Smooth muscle cell (in vitro differentiated cells): ENCODE measurements at regions not wholly inside any gene's neighbourhood (a gene's known extent, or its start where the extent isn't known, plus 50 kb on each side); places are given as distances from the start of the nearest gene placed in this dataset.

Experiments
- DNase-seq: peaks from one replicate; lab custom pipeline; 2025; ENCODE audit not compliant: unreplicated experiment; lab: John Stamatoyannopoulos, UW
- H2AFZ ChIP-seq: fragments of 200-600 bp; sonication (generic); 2 replicates; pipeline ENCODE4 v1.6.0; 2016; ENCODE audit warnings: antibody characterized with exemption, low read depth, mild to moderate bottlenecking
- H3F3A ChIP-seq: fragments of 200-600 bp; sonication (generic); 2 replicates; pipeline ENCODE4 v1.6.0; 2017; ENCODE audit warnings: antibody characterized with exemption, low read depth
- H3K27ac ChIP-seq: fragments of 200-600 bp; sonication (generic); 2 replicates; pipeline ENCODE4 v1.5.1; 2016; ENCODE audit warnings: low read depth, mild to moderate bottlenecking
- H3K27me3 ChIP-seq: fragments of 200-600 bp; sonication (generic); 2 replicates; pipeline ENCODE4 v1.6.1; 2016; ENCODE audit warnings: low read depth, mild to moderate bottlenecking
- H3K36me3 ChIP-seq: fragments of 200-600 bp; sonication (generic); 2 replicates; pipeline ENCODE4 v1.5.1; 2016; ENCODE audit warnings: low read depth
- H3K4me1 ChIP-seq: fragments of 200-600 bp; sonication (generic); 2 replicates; pipeline ENCODE4 v1.5.1; 2016; ENCODE audit warnings: low read depth
- H3K4me2 ChIP-seq: fragments of 200-600 bp; sonication (generic); 2 replicates; pipeline ENCODE4 v1.6.0; 2016; ENCODE audit warnings: mild to moderate bottlenecking
- H3K4me3 ChIP-seq: fragments of 200-600 bp; sonication (generic); 2 replicates; pipeline ENCODE4 v1.5.1; 2016; ENCODE audit warnings: mild to moderate bottlenecking
- H3K79me2 ChIP-seq: fragments of 200-600 bp; sonication (generic); 2 replicates; pipeline ENCODE4 v1.6.0; 2016; ENCODE audit warnings: low read depth, mild to moderate bottlenecking
- H3K9ac ChIP-seq: fragments of 200-600 bp; sonication (generic); 2 replicates; pipeline ENCODE4 v1.6.0; 2016; ENCODE audit warnings: low read depth
- H3K9me3 ChIP-seq: fragments of 200-600 bp; sonication (generic); replicated peaks from 2 replicates; pipeline ENCODE4 v1.5.1; 2016; ENCODE audit warnings: low read depth
- H4K20me1 ChIP-seq: fragments of 200-600 bp; sonication (generic); 2 replicates; pipeline ENCODE4 v1.6.0; 2016; ENCODE audit warnings: low read depth
- WGBS: methylation state at CpG from one replicate; pipeline ENCODE4 v1.1.7; 2016; ENCODE audit warnings: low lambda C conversion rate; 5-methylcytosine and 5-hydroxymethylcytosine counted together
- TF ChIP-seq, protein P1 (sequence below): fragments of 200-600 bp; sonication (generic); IDR thresholded peaks from 2 replicates; pipeline ENCODE4 v1.5.1; 2017; ENCODE audit warnings: borderline replicate concordance, mild to moderate bottlenecking, antibody characterized with exemption; ENCODE audit not compliant: insufficient read depth, poor library complexity, severe bottlenecking

DNA sequence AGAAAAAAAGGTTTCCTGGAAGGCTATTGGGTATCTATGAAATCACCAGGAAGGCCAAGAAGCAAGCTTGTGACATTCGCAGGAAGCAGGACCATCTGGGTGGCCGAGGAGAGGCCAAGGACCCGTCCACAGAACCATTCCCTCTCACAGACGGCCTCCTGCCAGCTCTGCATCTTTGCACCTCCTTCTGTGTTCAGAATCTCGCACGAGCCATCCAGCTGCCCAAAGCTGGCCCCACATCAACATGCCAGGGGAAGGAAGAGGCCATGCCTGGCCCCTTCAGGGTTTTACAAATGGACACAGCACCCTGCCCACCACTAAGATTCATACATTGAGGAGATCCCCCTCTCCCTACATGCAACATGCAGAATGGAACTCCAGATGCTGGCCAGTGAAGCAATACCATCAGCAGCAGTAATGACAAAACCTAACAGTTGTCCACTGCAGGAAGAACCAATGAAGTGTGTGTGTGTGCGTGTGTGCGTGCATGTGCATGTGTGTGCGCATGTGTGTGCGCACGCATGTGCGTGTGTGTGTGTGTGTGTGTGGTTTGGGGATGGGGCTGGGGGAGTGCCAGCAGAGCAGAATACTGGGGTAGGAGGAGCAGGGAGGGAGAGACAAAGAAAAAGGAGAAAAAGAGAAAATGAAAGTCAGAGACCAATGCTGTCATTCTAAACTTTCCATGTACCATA lies 184.2 kb upstream of the FOXQ1 start:
- Histone ChIP-seq H3K27me3 (no peaks in the 10 kb centered on the region), H3K27ac (no peak overlapping the region), H3K9me3 (no peaks in the 10 kb centered on the region), H3K36me3 (no peaks in the 10 kb centered on the region), H3K4me3 (no peak overlapping the region), H3K9ac (no peak overlapping the region), H2AFZ (no peak overlapping the region), H3F3A (peaks cover under 1% of the 10 kb centered on the region), H3K79me2 (no peaks in the 10 kb centered on the region), H3K4me1 (peaks cover 3% of the 10 kb centered on the region), H4K20me1 (no peaks in the 10 kb centered on the region), H3K4me2 (no peak overlapping the region)
- TF ChIP-seq, protein P1, sequence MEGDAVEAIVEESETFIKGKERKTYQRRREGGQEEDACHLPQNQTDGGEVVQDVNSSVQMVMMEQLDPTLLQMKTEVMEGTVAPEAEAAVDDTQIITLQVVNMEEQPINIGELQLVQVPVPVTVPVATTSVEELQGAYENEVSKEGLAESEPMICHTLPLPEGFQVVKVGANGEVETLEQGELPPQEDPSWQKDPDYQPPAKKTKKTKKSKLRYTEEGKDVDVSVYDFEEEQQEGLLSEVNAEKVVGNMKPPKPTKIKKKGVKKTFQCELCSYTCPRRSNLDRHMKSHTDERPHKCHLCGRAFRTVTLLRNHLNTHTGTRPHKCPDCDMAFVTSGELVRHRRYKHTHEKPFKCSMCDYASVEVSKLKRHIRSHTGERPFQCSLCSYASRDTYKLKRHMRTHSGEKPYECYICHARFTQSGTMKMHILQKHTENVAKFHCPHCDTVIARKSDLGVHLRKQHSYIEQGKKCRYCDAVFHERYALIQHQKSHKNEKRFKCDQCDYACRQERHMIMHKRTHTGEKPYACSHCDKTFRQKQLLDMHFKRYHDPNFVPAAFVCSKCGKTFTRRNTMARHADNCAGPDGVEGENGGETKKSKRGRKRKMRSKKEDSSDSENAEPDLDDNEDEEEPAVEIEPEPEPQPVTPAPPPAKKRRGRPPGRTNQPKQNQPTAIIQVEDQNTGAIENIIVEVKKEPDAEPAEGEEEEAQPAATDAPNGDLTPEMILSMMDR, result no peak
- DNase-seq, result no peak
- WGBS, result 94% methylated on average over 12 of the region's 12 CpGs

DNA sequence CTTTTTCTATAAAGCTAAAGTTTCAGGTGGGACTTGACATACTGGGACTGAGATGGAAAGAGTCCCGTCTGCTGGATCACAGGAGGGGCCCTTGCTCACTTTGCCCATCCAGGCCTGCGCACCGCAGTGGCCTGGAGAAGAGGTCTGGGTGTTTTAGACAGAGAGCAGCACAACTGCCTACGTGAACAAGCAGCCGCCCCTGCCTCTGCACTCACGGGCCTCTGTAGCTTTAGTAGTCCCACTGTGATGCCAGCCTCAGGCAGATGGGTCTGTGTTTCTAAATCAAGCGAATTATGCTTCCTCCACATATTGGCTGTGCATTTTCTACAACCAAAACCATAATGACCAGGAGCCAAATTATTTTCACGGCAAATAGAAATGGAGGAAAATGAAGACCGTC lies 184.8 kb upstream of the FOXQ1 start:
- no peaks in the 10 kb centered on the region for H3K79me2 ChIP-seq
- H3K9me3 ChIP-seq, result no peaks in the 10 kb centered on the region
- no peaks in the 10 kb centered on the region for H3K27me3 ChIP-seq
- no peak overlapping the region for H3K4me3 ChIP-seq
- H3K27ac ChIP-seq, result no peak overlapping the region
- H3K9ac ChIP-seq, result no peak overlapping the region
- peaks cover 3% of the 10 kb centered on the region for H3K4me1 ChIP-seq
- H3K4me2 ChIP-seq, result no peak overlapping the region
- no peaks in the 10 kb centered on the region for H3F3A ChIP-seq
- DNase-seq, result no peak
- no peaks in the 10 kb centered on the region for H4K20me1 ChIP-seq
- H3K36me3 ChIP-seq, result no peaks in the 10 kb centered on the region
- TF ChIP-seq, protein P1, result no peak
- H2AFZ ChIP-seq, result no peak overlapping the region
- 93% methylated on average over 9 of the region's 9 CpGs for WGBS

DNA sequence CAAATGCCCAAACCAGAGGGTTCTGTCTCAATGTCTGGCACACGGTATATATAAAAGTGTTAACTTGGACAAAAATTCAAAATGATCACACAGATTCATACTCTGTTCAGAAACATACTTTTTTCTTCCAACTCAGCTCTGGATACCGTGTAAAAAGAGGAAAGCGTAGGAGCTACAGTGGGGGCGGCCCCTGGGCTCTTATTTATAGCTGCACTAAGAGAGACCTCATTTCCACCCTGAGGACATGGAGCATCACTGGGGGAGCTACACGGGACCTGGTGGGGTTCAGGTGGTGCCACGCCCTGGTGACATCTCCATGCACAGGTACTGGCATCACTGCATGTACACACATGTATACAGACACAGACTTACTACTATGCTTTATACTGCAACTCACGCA lies 185.9 kb upstream of the FOXQ1 start:
- Histone ChIP-seq H3K4me1 (no peaks in the 10 kb centered on the region), H3K4me2 (no peak overlapping the region), H3K4me3 (no peak overlapping the region), H3K79me2 (no peaks in the 10 kb centered on the region), H4K20me1 (no peaks in the 10 kb centered on the region), H3K9me3 (no peaks in the 10 kb centered on the region), H3F3A (no peaks in the 10 kb centered on the region), H3K36me3 (no peaks in the 10 kb centered on the region), H3K27ac (no peak overlapping the region), H3K27me3 (no peaks in the 10 kb centered on the region), H3K9ac (no peak overlapping the region), H2AFZ (no peak overlapping the region)
- no peak for DNase-seq
- TF ChIP-seq, protein P1, result no peak
- 96% methylated on average over 7 of the region's 7 CpGs for WGBS

DNA sequence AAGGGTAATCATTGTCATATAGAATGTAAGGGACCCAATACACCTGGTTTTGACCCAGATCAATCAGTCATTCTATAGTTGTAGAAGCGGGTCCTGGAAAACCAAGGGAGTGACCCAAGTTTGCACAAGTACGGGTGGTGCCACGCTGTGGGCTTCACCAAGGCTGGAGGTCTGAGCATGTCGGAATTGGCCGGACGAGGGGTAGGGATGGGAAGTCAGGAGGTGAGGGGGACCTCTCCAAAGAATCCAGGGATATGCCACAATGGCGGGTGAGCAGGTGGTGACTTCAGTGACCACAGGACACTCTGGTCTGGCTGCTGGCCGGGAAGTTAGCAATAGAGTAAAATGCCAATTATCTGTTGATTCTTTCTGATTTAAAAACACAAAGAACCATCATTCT lies 186.6 kb upstream of the FOXQ1 start:
- no peaks in the 10 kb centered on the region for H3K9me3 ChIP-seq
- TF ChIP-seq, protein P1, result no peak
- no peak overlapping the region for H3K9ac ChIP-seq
- H3K27ac ChIP-seq, result no peak overlapping the region
- H3K27me3 ChIP-seq, result no peaks in the 10 kb centered on the region
- H3K79me2 ChIP-seq, result no peaks in the 10 kb centered on the region
- DNase-seq, result no peak
- H4K20me1 ChIP-seq, result no peaks in the 10 kb centered on the region
- H3F3A ChIP-seq, result no peaks in the 10 kb centered on the region
- H2AFZ ChIP-seq, result no peak overlapping the region
- no peaks in the 10 kb centered on the region for H3K36me3 ChIP-seq
- no peak overlapping the region for H3K4me2 ChIP-seq
- no peaks in the 10 kb centered on the region for H3K4me1 ChIP-seq
- no peak overlapping the region for H3K4me3 ChIP-seq
- WGBS, result 95% methylated on average over 8 of the region's 8 CpGs
